ENCODE measurements at regions not wholly inside any gene's neighbourhood (a gene's known extent, or its start where the extent isn't known, plus 50 kb on each side); places are given as distances from the start of the nearest gene placed in this dataset.
"Not testable (repeated sequence)": the region's sequence is repeated elsewhere in the genome, so short reads cannot be mapped to it uniquely, and the experiment has no call there.

GRCh38 chr14:105775349-105775923 lies 249.1 kb downstream of the TMEM121 start:
- not testable (repeated sequence) for DNase-seq (ENCODE audit: low read depth, low spot score)

GRCh38 chr14:105776112-105776511 lies 249.7 kb downstream of the TMEM121 start:
- DNase-seq (ENCODE audit: low read depth, low spot score): not testable (repeated sequence)

- DNase-seq (ENCODE audit: low read depth, low spot score): no peak
These were observed 250.5 kb downstream of the TMEM121 start for GRCh38 chr14:105776924-105777323.

- no peak for DNase-seq (ENCODE audit: low read depth, low spot score)
These were observed 257.3 kb downstream of the TMEM121 start for GRCh38 chr14:105783707-105784106.

GRCh38 chr14:105793836-105794235 lies 267.5 kb downstream of the TMEM121 start:
- no peak for DNase-seq (ENCODE audit: low read depth, low spot score)

- no peak for DNase-seq (ENCODE audit: low read depth, low spot score)
These were observed 271.2 kb downstream of the TMEM121 start for GRCh38 chr14:105797546-105797945.

GRCh38 chr14:105805701-105806100 lies 279.3 kb downstream of the TMEM121 start:
- DNase-seq (ENCODE audit: low read depth, low spot score): no peak

GRCh38 chr14:105806568-105806967 lies 280.2 kb downstream of the TMEM121 start:
- DNase-seq (ENCODE audit: low read depth, low spot score): no peak

GRCh38 chr14:105817971-105818711 lies 291.8 kb downstream of the TMEM121 start:
- no peak for DNase-seq (ENCODE audit: low read depth, low spot score)

- DNase-seq (ENCODE audit: low read depth, low spot score): no peak
These were observed 292.3 kb downstream of the TMEM121 start for GRCh38 chr14:105818712-105819005.

- no peak for DNase-seq (ENCODE audit: low read depth, low spot score)
These were observed 303.8 kb downstream of the TMEM121 start for GRCh38 chr14:105830171-105830570.

- DNase-seq (ENCODE audit: low read depth, low spot score): no peak
These were observed 309.8 kb downstream of the TMEM121 start for GRCh38 chr14:105836160-105836559.

- no peak for DNase-seq (ENCODE audit: low read depth, low spot score)
These were observed 310.3 kb downstream of the TMEM121 start for GRCh38 chr14:105836730-105837129.

GRCh38 chr14:105837349-105838063 lies 311.1 kb downstream of the TMEM121 start:
- no peak for DNase-seq (ENCODE audit: low read depth, low spot score)

- no peak for DNase-seq (ENCODE audit: low read depth, low spot score)
These were observed 311.7 kb downstream of the TMEM121 start for GRCh38 chr14:105838107-105838506.

GRCh38 chr14:105838591-105839424 lies 312.4 kb downstream of the TMEM121 start:
- DNase-seq (ENCODE audit: low read depth, low spot score): no peak

- no peak for DNase-seq (ENCODE audit: low read depth, low spot score)
These were observed 313.3 kb downstream of the TMEM121 start for GRCh38 chr14:105839425-105840265.

GRCh38 chr14:105840266-105841021 lies 314.1 kb downstream of the TMEM121 start:
- DNase-seq (ENCODE audit: low read depth, low spot score): no peak

- DNase-seq (ENCODE audit: low read depth, low spot score): no peak
These were observed 314.9 kb downstream of the TMEM121 start for GRCh38 chr14:105841022-105842009.

All from activated naive CD8-positive, alpha-beta T cell treated with anti-CD3 and anti-CD28 coated beads, Interleukin-2, amount 50 U/mL, for 16 hours (primary cell).